Astrocyte of the hippocampus (primary cell): ENCODE measurements at regions not wholly inside any gene's neighbourhood (a gene's known extent, or its start where the extent isn't known, plus 50 kb on each side); places are given as distances from the start of the nearest gene placed in this dataset.
A peak's percentile ranks its signal among the peaks of the same experiment; 100 is the strongest.
"Not testable (repeated sequence)": the region's sequence is repeated elsewhere in the genome, so short reads cannot be mapped to it uniquely, and the experiment has no call there.

Source experiments
- DNase-seq: peaks from one replicate; pipeline ENCODE4 v3.0.0; 2011; ENCODE audit warnings: low read depth, low spot score

DNA sequence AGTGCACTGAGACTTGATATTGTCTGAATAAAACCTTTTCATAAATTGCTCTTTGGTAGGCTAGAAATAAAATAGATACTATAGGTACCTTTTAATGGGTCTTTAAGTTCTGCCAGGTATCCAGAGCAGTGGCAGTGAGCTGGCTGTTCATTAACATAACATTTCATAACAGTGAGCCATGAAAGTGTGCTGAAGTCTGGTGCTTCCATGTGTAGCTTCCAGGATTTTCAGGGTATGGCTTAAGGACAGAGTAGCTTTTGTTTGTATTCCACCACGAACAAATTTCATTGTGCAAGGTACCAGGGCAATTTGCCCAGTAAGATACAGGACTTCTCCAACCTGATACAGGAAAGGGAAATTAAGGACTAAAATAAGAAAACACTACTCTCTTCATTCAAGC, 124.7 kb upstream of the NANOGP8 start:
- DNase-seq = no peak

DNA sequence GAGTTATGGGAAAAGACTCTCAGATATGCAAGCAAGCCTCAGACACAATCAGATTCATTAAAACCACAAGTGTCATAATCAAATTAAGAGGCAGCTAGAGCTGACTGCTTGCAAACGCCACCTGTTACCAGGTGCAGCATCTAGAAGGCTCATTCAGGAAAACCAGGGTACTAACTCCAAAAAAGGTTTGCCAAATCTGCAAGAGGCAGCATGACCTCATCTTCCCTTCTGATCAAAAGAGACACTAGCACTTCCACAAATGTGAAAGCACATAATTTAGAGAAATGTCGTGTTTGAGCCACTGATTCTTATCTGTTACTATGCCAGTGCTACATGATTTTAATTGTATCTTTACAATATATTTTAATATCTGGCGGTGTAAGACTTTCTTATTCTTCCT, 123.3 kb upstream of the NANOGP8 start:
- no peak for DNase-seq

GRCh38 chr15:35206060-35206675, 121.1 kb upstream of the NANOGP8 start:
- DNase-seq = no peak

DNA sequence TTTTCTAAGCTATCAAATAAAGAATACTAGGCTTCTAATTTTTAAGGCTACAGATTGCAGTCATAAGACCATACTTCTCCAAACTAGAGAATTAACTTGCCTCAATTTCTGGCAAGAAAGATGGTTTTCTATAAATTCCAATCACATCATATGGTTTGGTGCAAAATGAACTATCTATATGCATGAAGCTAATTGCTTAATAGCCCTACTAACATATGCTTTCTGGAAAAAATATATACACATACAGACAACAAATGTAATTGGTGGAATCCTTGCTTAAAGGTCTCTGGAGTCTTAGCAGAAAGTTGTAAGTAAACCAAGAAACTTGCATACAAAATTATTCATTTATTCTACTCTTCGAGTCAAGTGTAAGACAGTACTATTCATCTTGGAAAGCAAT, 113.1 kb upstream of the NANOGP8 start:
- DNase-seq = no peak

- DNase-seq = no peak
These were observed 112.7 kb upstream of the NANOGP8 start for GRCh38 chr15:35197754-35198153.

GRCh38 chr15:35197306-35197705, 112.2 kb upstream of the NANOGP8 start:
- DNase-seq = no peak

DNA sequence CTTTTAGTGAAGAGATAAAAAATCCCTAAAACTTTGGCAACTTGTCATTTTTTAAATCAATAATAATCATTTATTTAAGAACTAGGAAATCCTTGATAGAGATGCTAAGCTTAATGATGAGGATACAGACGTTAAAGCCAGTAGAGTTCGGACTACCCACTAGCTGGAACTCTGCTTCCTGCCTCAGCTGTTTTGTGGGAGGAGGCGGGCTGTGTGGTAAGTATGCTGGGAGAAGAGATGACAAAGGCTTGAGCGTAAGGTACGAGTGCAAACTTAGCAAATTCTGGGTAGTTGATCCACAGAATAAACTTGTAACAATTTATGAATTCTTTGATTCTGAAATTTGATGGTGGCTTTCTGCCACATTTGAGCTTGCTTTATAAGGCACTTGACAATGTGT, 111.2 kb upstream of the NANOGP8 start:
- no peak for DNase-seq

DNA sequence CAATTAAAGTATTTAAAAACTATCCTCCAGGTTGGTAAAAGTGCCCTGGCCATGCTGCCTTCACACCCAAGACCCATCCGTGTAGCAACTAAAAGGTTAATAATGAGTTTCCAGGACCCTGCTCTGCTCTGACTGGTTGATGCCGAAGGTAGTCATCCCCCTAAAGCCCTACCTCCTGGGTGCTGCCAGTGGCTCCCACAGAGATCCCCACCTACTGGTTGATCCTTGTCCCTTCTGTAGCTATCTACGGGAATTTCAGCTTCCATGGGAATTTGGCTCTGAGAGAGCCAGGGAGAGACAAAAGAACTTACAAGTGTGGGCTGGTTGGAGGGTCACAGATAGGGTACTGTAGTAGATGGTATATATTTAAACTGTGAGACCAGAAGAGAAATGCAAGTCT, 110.6 kb upstream of the NANOGP8 start:
- no peak for DNase-seq

DNA sequence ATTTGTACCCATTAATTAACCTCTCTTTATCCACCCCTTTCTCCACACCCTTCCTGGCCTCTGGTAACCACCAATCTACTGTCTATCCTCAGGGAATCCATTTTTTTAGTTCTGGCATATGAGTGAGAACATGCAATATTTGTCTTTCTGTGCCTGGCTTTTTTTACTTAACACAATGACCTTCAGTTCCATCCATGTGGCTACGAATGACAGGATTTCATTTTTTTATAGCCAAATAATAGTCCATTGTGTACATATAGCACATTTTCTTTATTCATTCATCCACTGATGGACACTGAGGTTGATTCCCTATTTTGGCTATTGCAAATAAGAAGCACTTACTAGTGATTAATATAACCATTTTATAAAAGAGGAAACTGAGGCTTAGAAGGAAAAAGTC, 109.9 kb upstream of the NANOGP8 start:
- no peak for DNase-seq

DNA sequence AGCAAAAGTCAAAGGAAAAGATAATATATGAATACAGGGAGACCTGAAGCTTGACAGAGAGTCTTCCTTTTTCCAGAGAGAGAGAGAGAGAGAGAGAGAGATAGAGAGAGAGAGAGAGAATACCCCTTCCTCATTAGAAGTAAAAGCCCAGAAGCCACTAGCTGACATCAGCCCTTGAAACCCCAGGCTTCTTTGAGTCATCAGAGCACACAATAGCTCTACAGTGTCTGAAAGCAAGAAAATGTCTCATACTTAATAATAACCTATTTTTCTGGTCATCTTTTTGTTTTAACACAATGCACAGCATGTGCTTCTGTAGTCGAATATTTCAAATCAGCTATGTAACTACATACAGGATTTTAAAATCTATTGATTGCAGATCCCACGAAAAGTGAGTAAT, 109.2 kb upstream of the NANOGP8 start:
- peak; percentile 16 for DNase-seq

- no peak for DNase-seq
These were observed 106.7 kb upstream of the NANOGP8 start for GRCh38 chr15:35191783-35192182.

- DNase-seq = no peak
These were observed 101.3 kb upstream of the NANOGP8 start for GRCh38 chr15:35186346-35186745.

DNA sequence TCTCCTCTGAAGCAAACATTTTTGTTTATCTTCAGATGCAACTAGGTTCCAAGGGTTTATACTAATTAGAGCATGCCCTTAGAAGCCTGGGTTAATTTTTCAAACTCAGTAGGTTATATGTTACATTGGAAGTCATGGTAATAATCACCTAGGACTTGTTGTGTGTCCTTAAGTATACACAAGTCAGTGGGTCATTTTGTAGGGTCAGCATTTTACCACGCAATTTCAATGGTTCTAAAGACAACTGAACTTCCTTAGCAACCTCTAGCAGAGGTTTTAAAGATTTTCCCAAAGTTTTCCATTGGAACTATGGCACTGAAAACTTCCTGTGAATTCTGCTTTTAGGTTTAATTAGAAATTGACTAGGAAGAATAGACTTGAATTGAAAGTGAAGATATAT, 99.6 kb upstream of the NANOGP8 start:
- DNase-seq = no peak

GRCh38 chr15:35182841-35183479, 97.9 kb upstream of the NANOGP8 start:
- no peak for DNase-seq

GRCh38 chr15:35181538-35181937, 96.4 kb upstream of the NANOGP8 start:
- DNase-seq = no peak

DNA sequence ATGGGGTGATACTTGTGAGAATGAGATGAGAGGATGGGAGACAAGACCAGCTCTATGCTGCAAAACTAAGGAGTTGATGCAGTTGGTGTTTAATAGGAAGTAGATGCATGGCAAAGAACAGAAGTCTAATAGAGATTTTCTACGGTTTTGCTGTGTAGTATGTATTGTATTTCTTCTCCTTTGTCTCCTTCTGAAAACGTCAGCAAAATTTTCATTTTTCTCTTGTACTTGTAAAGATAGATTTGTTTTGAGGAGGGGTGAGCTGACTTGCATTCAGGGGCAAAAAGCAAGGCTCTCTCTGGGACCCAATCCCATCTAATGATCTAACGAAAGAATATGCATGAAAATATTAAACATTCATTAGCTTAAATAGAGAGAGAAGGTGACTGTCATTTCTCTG, 94.6 kb upstream of the NANOGP8 start:
- no peak for DNase-seq

DNA sequence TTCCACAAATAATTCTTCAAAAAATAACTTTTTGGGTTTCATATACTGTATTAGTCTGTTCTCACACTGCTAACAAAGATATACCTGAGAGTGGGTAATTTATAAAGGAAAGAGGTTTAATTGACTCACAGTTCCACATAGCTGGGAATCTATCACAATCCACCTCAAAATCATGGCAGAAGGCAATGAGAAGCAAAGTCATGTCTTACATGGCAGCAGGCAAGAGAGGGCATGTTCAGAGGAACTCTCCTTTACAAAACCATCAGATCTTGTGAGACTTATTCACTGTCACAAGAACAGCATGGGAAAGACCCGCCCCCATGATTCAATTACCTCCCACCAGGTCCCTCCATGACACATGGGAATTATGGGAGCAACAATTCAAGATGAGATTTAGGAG, 93.1 kb upstream of the NANOGP8 start:
- DNase-seq = not testable (repeated sequence)

DNA sequence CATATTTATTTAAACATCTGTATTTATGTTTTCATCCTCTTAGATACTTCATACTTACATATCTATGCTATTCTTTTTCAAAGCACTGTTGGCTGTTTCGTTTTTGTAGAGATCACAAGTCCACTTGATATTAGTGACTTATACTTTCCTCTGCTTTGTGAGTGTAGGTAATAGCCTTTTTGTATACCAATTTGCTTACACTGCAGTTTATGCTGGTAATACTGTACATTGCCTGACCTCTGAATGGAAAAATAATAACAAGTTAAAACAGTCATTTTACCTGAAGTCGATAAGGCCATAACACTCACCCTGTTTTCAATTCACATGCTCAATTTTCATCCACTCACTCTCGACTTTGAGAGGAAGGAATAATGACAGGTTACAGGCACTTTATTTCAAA, 89.9 kb upstream of the NANOGP8 start:
- DNase-seq = no peak

DNA sequence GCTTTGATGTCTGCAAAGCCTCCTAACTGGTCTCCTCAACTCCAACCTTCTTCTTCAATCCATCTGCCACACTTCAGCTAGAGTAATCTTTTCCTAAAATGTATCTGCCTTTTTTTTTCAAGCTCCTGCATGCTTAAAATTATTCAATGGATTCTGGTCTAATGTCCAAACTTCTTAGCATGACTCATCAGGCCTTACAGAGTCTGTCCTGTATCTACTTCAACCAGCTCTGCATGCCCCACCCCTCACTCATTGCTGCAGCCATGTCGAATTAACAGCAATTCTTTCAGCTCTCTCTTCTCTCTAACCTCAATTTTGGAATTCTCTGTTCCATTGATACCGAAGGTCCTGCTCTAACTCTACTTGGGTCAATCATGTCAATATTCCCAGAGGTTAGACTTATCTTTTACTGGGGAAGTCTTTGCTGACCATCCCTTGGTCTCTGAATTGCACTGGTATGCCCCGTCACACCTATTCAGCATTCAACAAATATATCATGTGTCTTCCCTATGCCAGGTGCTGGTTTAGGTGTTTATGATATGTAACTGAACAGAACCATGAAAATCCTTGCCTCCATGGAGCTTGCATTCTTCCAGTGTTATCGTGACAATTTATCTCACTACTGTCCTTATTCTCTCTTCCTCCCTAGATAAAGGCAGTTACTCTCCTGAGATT, 88.5 kb upstream of the NANOGP8 start:
- DNase-seq = peak; percentile 35

- DNase-seq = peak; percentile 11
These were observed 85.1 kb upstream of the NANOGP8 start for GRCh38 chr15:35170207-35170606.

GRCh38 chr15:35168464-35168863, 83.4 kb upstream of the NANOGP8 start:
- DNase-seq = peak; percentile 71

DNA sequence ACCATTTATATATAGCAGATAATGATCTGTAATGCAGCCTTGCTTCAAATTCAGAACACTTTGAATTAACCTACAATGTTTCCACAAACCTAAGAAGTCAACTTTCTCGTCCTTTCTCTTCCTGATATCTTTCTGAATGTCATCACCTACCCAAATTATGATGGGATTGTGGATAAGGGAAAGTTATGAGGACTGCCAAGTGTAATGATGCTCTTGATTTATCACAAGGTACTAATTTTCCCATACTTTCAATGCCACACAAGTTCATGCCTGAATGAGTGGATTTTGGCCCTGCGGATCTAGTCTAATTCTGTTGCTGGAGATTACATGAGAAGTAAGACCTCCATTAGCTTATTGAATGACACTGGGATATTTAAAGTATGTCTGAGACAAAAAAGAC, 82.6 kb upstream of the NANOGP8 start:
- DNase-seq = no peak

- DNase-seq = no peak
These were observed 81.8 kb upstream of the NANOGP8 start for GRCh38 chr15:35166730-35167359.
